K562 (cell line): ENCODE measurements at regions not wholly inside any gene's neighbourhood (a gene's known extent, or its start where the extent isn't known, plus 50 kb on each side); places are given as distances from the start of the nearest gene placed in this dataset.

Experiments used
- ATAC-seq: fragments of 200-7000 bp; cut with Tn5 transposase; 3 replicates; pipeline ENCODE4 v1.9.1; 2020; ENCODE audit warnings: moderate library complexity
- BruUV-seq: library from RNA; stranded (reverse); fragments of 400-500 nt; replicated peaks from 2 replicates; lab custom pipeline; 2021; lab: Mats Ljungman, UMichigan
- CTCF ChIA-PET: fragments of 300-600 bp; formaldehyde crosslinking; extraction: SDS; loops from one replicate; lab custom pipeline; 2021; ENCODE audit warnings: low intra/inter-chr PET ratio; lab: Yijun Ruan, JAX
- POLR2A ChIA-PET: fragments of 300-600, 350-650 bp; sonication (Branson Sonifier 250); formaldehyde crosslinking; extraction: SDS; loops from one replicate; lab custom pipeline; 2021; ENCODE audit warnings: antibody characterized with exemption, inconsistent platforms; lab: Yijun Ruan, JAX
- DNase-seq, 4 experiments: peaks; one replicate each; pipeline versions ENCODE4 v3.0.0 to v3.0.0-alpha.2; 2011 to 2018; ENCODE audit warnings: low spot score in 3 of 4, mixed read lengths in 3 of 4; ENCODE audit errors: extremely low read depth in 1 of 4
- FAIRE-seq: peaks from 2 replicates; lab custom pipeline; 2011; peaks lifted over from hg19 to GRCh38; lab: Jason Lieb, UNC
- H2AFZ ChIP-seq: 2 replicates; pipeline ENCODE4 v1.6.0; 2011; ENCODE audit warnings: low read depth, low read length, control low read depth, inconsistent platforms
- H3K27ac ChIP-seq: fragments of 200-600 bp; 3 replicates; pipeline ENCODE4 v1.8.0; 2011; ENCODE audit warnings: low read depth, mild to moderate bottlenecking, control low read depth, inconsistent platforms, low read length, moderate library complexity, mixed read lengths; ENCODE audit errors: extremely low read depth
- H3K27me3 ChIP-seq, 2 experiments: fragments of 300-600 bp in 1 of 2; 2 replicates in 1 of 2; 3 replicates in 1 of 2; pipeline versions ENCODE4 v1.6.0 to v1.8.0; 2011; ENCODE audit warnings: inconsistent platforms in 2 of 2, low read length in 2 of 2, mild to moderate bottlenecking in 1 of 2, mixed read lengths in 1 of 2, moderate library complexity in 1 of 2; ENCODE audit not compliant: control insufficient read depth in 2 of 2, insufficient read depth in 2 of 2
- H3K36me3 ChIP-seq: fragments of 300-600 bp; 3 replicates; pipeline ENCODE4 v1.8.0; 2011; ENCODE audit warnings: mild to moderate bottlenecking, low read length, inconsistent platforms; ENCODE audit not compliant: control insufficient read depth, insufficient read depth
- H3K4me1 ChIP-seq, 2 experiments: fragments of 200-600 bp in 1 of 2; replicated peaks in 1 of 2; 2 replicates in 1 of 2; 3 replicates in 1 of 2; pipeline versions ENCODE4 v1.5.1 to v1.8.0; 2011; ENCODE audit warnings: inconsistent platforms in 2 of 2, low read length in 2 of 2, mild to moderate bottlenecking in 1 of 2, mixed read lengths in 1 of 2, moderate library complexity in 1 of 2; ENCODE audit not compliant: control insufficient read depth in 2 of 2, insufficient read depth in 2 of 2
- H3K4me2 ChIP-seq: 2 replicates; pipeline ENCODE4 v1.6.1; 2011; ENCODE audit warnings: low read length, control low read depth, inconsistent platforms, mixed read lengths; ENCODE audit not compliant: insufficient read depth
- H3K4me3 ChIP-seq: fragments of 200-600 bp; sonication (generic), shearing (Covaris generic); 2 replicates; pipeline ENCODE4 v1.5.1; 2016; ENCODE audit warnings: control low read depth, inconsistent platforms
- H3K79me2 ChIP-seq: fragments of 200-600 bp; 3 replicates; pipeline ENCODE4 v1.8.0; 2011; ENCODE audit warnings: low read length, inconsistent platforms; ENCODE audit not compliant: control insufficient read depth, insufficient read depth
- H3K9ac ChIP-seq, 2 experiments: 2 replicates each; pipeline versions ENCODE4 v1.6.0 to v1.6.1; 2011; ENCODE audit warnings: low read depth in 2 of 2, low read length in 2 of 2, control low read depth in 1 of 2, inconsistent platforms in 1 of 2, mild to moderate bottlenecking in 1 of 2, mixed read lengths in 1 of 2; ENCODE audit not compliant: insufficient read depth in 1 of 2
- H3K9me1 ChIP-seq: one replicate; pipeline ENCODE4 v1.6.0; 2011; ENCODE audit warnings: inconsistent platforms, mild to moderate bottlenecking, low read length, moderate library complexity; ENCODE audit not compliant: control insufficient read depth, insufficient read depth
- H3K9me3 ChIP-seq: replicated peaks from 2 replicates; pipeline ENCODE4 v1.5.1; 2011; ENCODE audit warnings: low read depth, low read length, inconsistent platforms; ENCODE audit not compliant: control insufficient read depth, insufficient read depth
- H4K20me1 ChIP-seq: replicated peaks from 2 replicates; pipeline ENCODE4 v1.6.1; 2011; ENCODE audit warnings: low read length, inconsistent platforms, mixed read lengths; ENCODE audit not compliant: control insufficient read depth, insufficient read depth
- HMGN3 ChIP-seq: IDR thresholded peaks from 2 replicates; pipeline ENCODE4 v1.6.1; 2011; ENCODE audit warnings: borderline replicate concordance, low read depth, mild to moderate bottlenecking, mixed read lengths, low read length; ENCODE audit not compliant: insufficient read length; ENCODE audit errors: extremely low read depth
- MTA1 ChIP-seq: fragments of 450-650 bp; IDR thresholded peaks from 2 replicates; pipeline ENCODE4 v1.6.1; 2017; ENCODE audit warnings: borderline replicate concordance
- NFIC ChIP-seq: fragments of 450-650 bp; IDR thresholded peaks from 2 replicates; pipeline ENCODE4 v1.6.1; 2017; ENCODE audit warnings: mild to moderate bottlenecking, inconsistent platforms
- SAP30 ChIP-seq: fragments of 200-600 bp; sonication (generic); IDR thresholded peaks from 2 replicates; pipeline ENCODE4 v1.6.1; 2012; ENCODE audit warnings: borderline replicate concordance, low read depth, mild to moderate bottlenecking, moderate library complexity, low read length, control low read depth, inconsistent platforms; ENCODE audit not compliant: insufficient read depth, poor library complexity, severe bottlenecking
- SUPT5H ChIP-seq: fragments of 450-650 bp; IDR thresholded peaks from 2 replicates; pipeline ENCODE4 v1.6.1; 2016
- TAF1 ChIP-seq: IDR thresholded peaks from 2 replicates; pipeline ENCODE4 v1.6.1; 2011; ENCODE audit warnings: mild to moderate bottlenecking, low read length, moderate library complexity; ENCODE audit not compliant: insufficient read depth, control insufficient read depth, severe bottlenecking; ENCODE audit errors: extremely low read depth
- TEAD2 ChIP-seq: fragments of 450-650 bp; IDR thresholded peaks from 2 replicates; pipeline ENCODE4 v1.6.1; 2016; ENCODE audit warnings: missing genetic modification characterization, control low read depth, missing compliant biosample characterization
- ZNF232 ChIP-seq: sonication (generic); formaldehyde crosslinking; IDR thresholded peaks from 2 replicates; pipeline ENCODE4 v1.8.0; 2022; ENCODE audit warnings: mild to moderate bottlenecking, missing genetic modification reagents
- ZNF780A ChIP-seq: fragments of 250-450 bp; sonication (Bioruptor Pico); IDR thresholded peaks from 2 replicates; pipeline ENCODE4 v1.5.0; 2021; ENCODE audit warnings: mild to moderate bottlenecking
- WGBS: fragments of 100-300 bp; shearing (Covaris generic); methylation state at CpG from one replicate; pipeline ENCODE4 v1.1.6; 2016; ENCODE audit warnings: low coverage, mixed read lengths; ENCODE audit not compliant: insufficient coverage; ENCODE audit errors: missing lambda C conversion rate; 5-methylcytosine and 5-hydroxymethylcytosine counted together
- in situ Hi-C: fragments of 300-500 bp; cut with MboI; formaldehyde crosslinking; loops from 4 replicates; pipeline ENCODE4 v1.15.0; 2018; ENCODE audit warnings: inconsistent platforms, mixed read lengths
- intact Hi-C: fragments of 100-400 bp; cut with micrococcal nuclease; formaldehyde crosslinking; loops from 2 replicates; pipeline ENCODE4 v1.14.2; 2022
- TF ChIP-seq, protein P1 (sequence below): fragments of 250-450 bp; sonication (Bioruptor Pico); IDR thresholded peaks from 2 replicates; pipeline ENCODE4 v1.4.0; 2020; ENCODE audit warnings: mild to moderate bottlenecking, moderate library complexity

DNA sequence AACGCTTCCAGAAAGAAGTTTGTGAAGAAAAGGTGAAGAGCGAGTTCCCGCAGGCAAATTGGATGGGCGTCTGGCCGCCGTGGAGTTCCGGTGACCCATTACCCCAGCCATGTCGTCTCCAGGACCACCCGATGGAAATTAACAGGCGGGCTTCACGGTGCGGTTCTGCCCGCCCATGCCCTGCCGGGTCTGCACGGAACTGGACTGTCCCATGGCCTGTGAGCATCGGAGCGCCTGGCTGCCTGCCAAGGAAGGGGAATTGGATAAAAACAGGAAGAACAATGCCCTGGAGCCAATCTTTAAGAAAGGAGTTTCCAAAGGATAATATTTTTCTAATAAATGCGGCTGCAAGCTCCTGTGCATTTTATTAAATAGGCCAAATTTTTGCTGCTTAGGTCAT lies 319.8 kb upstream of the SLC7A11 start:
- H2AFZ ChIP-seq = no peak overlapping the region
- no TSS peak for BruUV-seq
- WGBS = 46% methylated on average over 13 of the region's 18 CpGs
- no peaks in the 10 kb centered on the region; the same call in 1 of the 2 replicates for H3K9me3 ChIP-seq
- ChIA-PET POLR2A (no interaction called here), CTCF (no interaction called here)
- H3K4me3 ChIP-seq = no peak overlapping the region
- no peak overlapping the region for H3K4me2 ChIP-seq
- H3K79me2 ChIP-seq = no peaks in the 10 kb centered on the region
- ATAC-seq (no peak), FAIRE-seq (no peak), DNase-seq (no peak)
- no peaks in the 10 kb centered on the region for H3K9me1 ChIP-seq
- in situ Hi-C loops = no loop called here
- no peak overlapping the region for H3K27ac ChIP-seq
- no peak overlapping the region for H3K9ac ChIP-seq
- H3K4me1 ChIP-seq = peaks cover 0 to 3% of the 10 kb centered on the region in 2 experiments; a peak in 3 of 5 replicates
- H3K27me3 ChIP-seq = no peaks in the 10 kb centered on the region
- H4K20me1 ChIP-seq = no peaks in the 10 kb centered on the region
- intact Hi-C loops = loop anchor here (5.0 kb wide), 1 partner anchor 310 kb away; no protein-coding TSS in a partner anchor
- TF ChIP-seq NFIC = peak; percentile 28; the same call in 1 of the 2 replicates
- no peak for TF ChIP-seq TEAD2 (tag)
- H3K36me3 ChIP-seq = no peaks in the 10 kb centered on the region

GRCh38 chr4:138561276-138561880 lies 319.2 kb upstream of the SLC7A11 start:
- Histone ChIP-seq H3K79me2 (no peaks in the 10 kb centered on the region), H3K4me2 (no peak overlapping the region), H3K36me3 (no peaks in the 10 kb centered on the region), H3K4me1 (peaks cover 0 to 3% of the 10 kb centered on the region in 2 experiments; a peak in 3 of 5 replicates), H3K9me3 (no peaks in the 10 kb centered on the region; the same call in 1 of the 2 replicates), H4K20me1 (no peaks in the 10 kb centered on the region), H3K9ac (no peak overlapping the region), H3K4me3 (no peak overlapping the region), H3K27ac (no peak overlapping the region), H2AFZ (no peak overlapping the region), H3K27me3 (no peaks in the 10 kb centered on the region; a peak in 1 of 5 replicates), H3K9me1 (no peaks in the 10 kb centered on the region)
- WGBS = 36% methylated on average over 23 of the region's 40 CpGs
- ATAC-seq = no peak
- in situ Hi-C loops = no loop called here
- no peak for DNase-seq
- intact Hi-C loops = loop anchor here (5.0 kb wide), 1 partner anchor 311 kb away; no protein-coding TSS in a partner anchor
- peak; percentile 26 for FAIRE-seq
- no TSS peak for BruUV-seq
- POLR2A ChIA-PET = no interaction called here
- CTCF ChIA-PET = no interaction called here
- no peak for TF ChIP-seq TAF1
- TF ChIP-seq NFIC = no peak
- TF ChIP-seq HMGN3 = no peak
- no peak for TF ChIP-seq ZNF780A (CRISPR knock-in tag)
- TF ChIP-seq ZNF232 = no peak
- TF ChIP-seq, protein P1, sequence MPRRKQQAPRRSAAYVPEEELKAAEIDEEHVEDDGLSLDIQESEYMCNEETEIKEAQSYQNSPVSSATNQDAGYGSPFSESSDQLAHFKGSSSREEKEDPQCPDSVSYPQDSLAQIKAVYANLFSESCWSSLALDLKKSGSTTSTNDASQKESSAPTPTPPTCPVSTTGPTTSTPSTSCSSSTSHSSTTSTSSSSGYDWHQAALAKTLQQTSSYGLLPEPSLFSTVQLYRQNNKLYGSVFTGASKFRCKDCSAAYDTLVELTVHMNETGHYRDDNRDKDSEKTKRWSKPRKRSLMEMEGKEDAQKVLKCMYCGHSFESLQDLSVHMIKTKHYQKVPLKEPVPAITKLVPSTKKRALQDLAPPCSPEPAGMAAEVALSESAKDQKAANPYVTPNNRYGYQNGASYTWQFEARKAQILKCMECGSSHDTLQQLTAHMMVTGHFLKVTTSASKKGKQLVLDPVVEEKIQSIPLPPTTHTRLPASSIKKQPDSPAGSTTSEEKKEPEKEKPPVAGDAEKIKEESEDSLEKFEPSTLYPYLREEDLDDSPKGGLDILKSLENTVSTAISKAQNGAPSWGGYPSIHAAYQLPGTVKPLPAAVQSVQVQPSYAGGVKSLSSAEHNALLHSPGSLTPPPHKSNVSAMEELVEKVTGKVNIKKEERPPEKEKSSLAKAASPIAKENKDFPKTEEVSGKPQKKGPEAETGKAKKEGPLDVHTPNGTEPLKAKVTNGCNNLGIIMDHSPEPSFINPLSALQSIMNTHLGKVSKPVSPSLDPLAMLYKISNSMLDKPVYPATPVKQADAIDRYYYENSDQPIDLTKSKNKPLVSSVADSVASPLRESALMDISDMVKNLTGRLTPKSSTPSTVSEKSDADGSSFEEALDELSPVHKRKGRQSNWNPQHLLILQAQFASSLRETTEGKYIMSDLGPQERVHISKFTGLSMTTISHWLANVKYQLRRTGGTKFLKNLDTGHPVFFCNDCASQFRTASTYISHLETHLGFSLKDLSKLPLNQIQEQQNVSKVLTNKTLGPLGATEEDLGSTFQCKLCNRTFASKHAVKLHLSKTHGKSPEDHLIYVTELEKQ (CRISPR knock-in tag) = no peak
- TF ChIP-seq SAP30 = no peak
- TF ChIP-seq MTA1 = no peak
- no peak for TF ChIP-seq SUPT5H
